ENCODE measurements at regions not wholly inside any gene's neighbourhood (a gene's known extent, or its start where the extent isn't known, plus 50 kb on each side); places are given as distances from the start of the nearest gene placed in this dataset.

- Histone ChIP-seq H4K20me1 (no peaks in the 10 kb centered on the region), H3K27me3 (no peaks in the 10 kb centered on the region), H3K4me2 (no peak overlapping the region), H3K9ac (no peak overlapping the region), H3K9me3 (replicated peaks in 1 of 11) (no peaks in the 10 kb centered on the region), H3K27ac (no peak overlapping the region), H3K4me3 (no peak overlapping the region), H3K36me3 (no peaks in the 10 kb centered on the region), H3K4me1 (no peaks in the 10 kb centered on the region)
- TF ChIP-seq Cebpa-rat (IDR thresholded peaks at IDR 0.05) = no peak
Measured at GRCh38 chr13:58597552-58597951, 966.0 kb downstream of the PCDH17 start.

DNA sequence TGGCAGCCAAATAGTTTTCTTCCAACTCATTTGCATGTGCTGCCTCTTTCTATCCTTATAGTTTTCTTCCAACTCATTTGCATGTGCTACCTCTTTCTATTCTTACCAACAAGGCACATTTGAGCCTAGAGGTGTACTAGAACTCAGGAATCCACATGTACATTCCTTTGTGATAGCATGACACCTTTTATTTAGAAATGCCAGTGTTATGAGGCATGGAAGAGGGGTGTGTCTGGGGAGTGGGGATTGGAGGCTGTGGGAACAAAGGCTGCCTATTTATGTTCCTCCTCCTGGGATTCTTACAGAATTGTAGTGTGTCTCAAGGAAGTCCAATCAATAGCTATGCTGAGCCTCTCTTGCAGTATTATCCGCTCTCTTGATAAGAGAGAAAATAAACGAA is 966.7 kb downstream of the PCDH17 start:
- no peak overlapping the region for H3K27ac ChIP-seq
- no peak for TF ChIP-seq Cebpa-rat (IDR thresholded peaks at IDR 0.05)

GRCh38 chr13:58611117-58611516 is 979.6 kb downstream of the PCDH17 start:
- no peak overlapping the region for H3K4me2 ChIP-seq
- no peaks in the 10 kb centered on the region for H4K20me1 ChIP-seq

More for the DNA sequence above, 966.7 kb downstream of the PCDH17 start:
- Histone ChIP-seq H3K4me1 (no peaks in the 10 kb centered on the region), H3K36me3 (no peaks in the 10 kb centered on the region), H3K9ac (no peak overlapping the region), H3K4me3 (no peak overlapping the region), H3K4me2 (no peak overlapping the region), H3K9me3 (replicated peaks in 1 of 11) (no peaks in the 10 kb centered on the region), H4K20me1 (no peaks in the 10 kb centered on the region), H3K27me3 (no peaks in the 10 kb centered on the region)

DNA sequence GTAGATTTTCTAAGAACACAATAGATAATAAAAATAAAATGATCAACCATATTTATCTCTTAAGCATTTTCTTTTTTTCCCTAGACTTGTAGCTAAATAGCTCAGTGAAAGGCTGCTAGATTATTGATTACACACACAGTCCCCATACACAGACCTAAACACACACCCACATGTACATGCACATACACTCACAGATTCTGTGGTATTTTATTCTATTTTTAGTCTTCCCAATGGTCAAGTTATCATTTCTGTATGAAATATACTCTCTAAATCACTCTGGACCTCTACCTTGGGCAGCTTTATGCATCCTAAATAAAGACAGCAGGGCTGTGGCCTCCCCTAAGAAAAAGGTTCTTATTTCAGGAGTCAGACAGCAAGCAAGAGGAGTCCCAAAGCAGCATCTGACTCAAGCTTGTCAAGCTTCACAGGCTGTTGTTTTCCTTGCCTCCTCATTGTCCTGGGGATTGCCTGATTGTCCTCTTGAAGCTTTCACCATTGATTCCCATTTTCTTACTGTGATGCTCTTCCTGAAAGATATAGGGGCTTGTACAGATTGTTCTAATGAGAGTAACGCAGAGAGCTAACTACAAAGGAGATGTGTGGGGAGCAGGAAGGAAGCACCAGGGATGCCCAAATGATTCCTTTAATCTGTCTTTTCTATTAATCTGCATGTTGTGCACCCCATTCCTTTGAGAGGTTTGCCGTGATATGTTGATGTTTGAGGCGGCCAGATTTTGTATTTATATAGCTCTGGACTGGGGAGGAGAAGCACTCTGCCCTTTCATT is 986.5 kb downstream of the PCDH17 start:
- Histone ChIP-seq H3K27me3 (no peaks in the 10 kb centered on the region), H3K27ac (no peak overlapping the region), H3K4me1 (peaks cover 0 to 8% (median 0%) of the 10 kb centered on the region in 10 experiments; a peak in 5 of 20 replicates), H3K9me3 (replicated peaks in 1 of 11) (peaks cover 0 to 3% (median 0%) of the 10 kb centered on the region in 11 experiments; a peak in 1 of 22 replicates), H3K4me3 (no peak overlapping the region), H3K36me3 (no peaks in the 10 kb centered on the region), H3K9ac (no peak overlapping the region), H3K4me2 (peak overlapping the region in 4 of 11 experiments; percentile 13 to 28 (median 20); a peak in 4 of 22 replicates), H4K20me1 (no peaks in the 10 kb centered on the region)
- no peak for TF ChIP-seq Cebpa-rat (IDR thresholded peaks at IDR 0.05)

More at GRCh38 chr13:58611117-58611516, 979.6 kb downstream of the PCDH17 start:
- Histone ChIP-seq H3K27ac (no peak overlapping the region), H3K4me3 (no peak overlapping the region), H3K9ac (no peak overlapping the region), H3K27me3 (no peaks in the 10 kb centered on the region), H3K4me1 (no peaks in the 10 kb centered on the region), H3K9me3 (replicated peaks in 1 of 11) (peaks cover 0 to 3% (median 0%) of the 10 kb centered on the region in 11 experiments; a peak in 2 of 22 replicates), H3K36me3 (no peaks in the 10 kb centered on the region)
- no peak for TF ChIP-seq Cebpa-rat (IDR thresholded peaks at IDR 0.05)

- no peak for TF ChIP-seq Cebpa-rat (IDR thresholded peaks at IDR 0.05)
- Histone ChIP-seq H3K9me3 (replicated peaks in 1 of 11) (peaks cover 0 to 4% (median 0%) of the 10 kb centered on the region in 11 experiments; a peak in 1 of 22 replicates), H3K27ac (no peak overlapping the region), H3K4me2 (no peak overlapping the region), H3K36me3 (no peaks in the 10 kb centered on the region), H3K27me3 (no peaks in the 10 kb centered on the region), H4K20me1 (no peaks in the 10 kb centered on the region), H3K4me3 (no peak overlapping the region), H3K4me1 (peaks cover 0 to 8% (median 0%) of the 10 kb centered on the region in 10 experiments; a peak in 5 of 20 replicates), H3K9ac (no peak overlapping the region)
Measured at GRCh38 chr13:58619396-58620113, 988.0 kb downstream of the PCDH17 start.

GRCh38 chr13:58620176-58620575 is 988.6 kb downstream of the PCDH17 start:
- Histone ChIP-seq H3K4me2 (no peak overlapping the region), H3K4me1 (peaks cover 0 to 8% (median 0%) of the 10 kb centered on the region in 10 experiments; a peak in 5 of 20 replicates)
- TF ChIP-seq Cebpa-rat (IDR thresholded peaks at IDR 0.05) = no peak

GRCh38 chr13:58625703-58626389 is 994.3 kb downstream of the PCDH17 start:
- TF ChIP-seq Cebpa-rat (IDR thresholded peaks at IDR 0.05) = no peak
- H3K9me3 ChIP-seq (replicated peaks in 1 of 11) = peaks cover 5 to 45% (median 16%) of the 10 kb centered on the region in 11 experiments; a peak in 17 of 22 replicates
- H3K4me1 ChIP-seq = no peaks in the 10 kb centered on the region

More at GRCh38 chr13:58620176-58620575, 988.6 kb downstream of the PCDH17 start:
- H3K27me3 ChIP-seq = no peaks in the 10 kb centered on the region
- no peak overlapping the region for H3K27ac ChIP-seq
- H3K36me3 ChIP-seq = no peaks in the 10 kb centered on the region
- no peak overlapping the region for H3K9ac ChIP-seq
- H4K20me1 ChIP-seq = no peaks in the 10 kb centered on the region
- H3K4me3 ChIP-seq = no peak overlapping the region
- H3K9me3 ChIP-seq (replicated peaks in 1 of 11) = peaks cover 0 to 10% (median under 1%) of the 10 kb centered on the region in 11 experiments; a peak in 6 of 22 replicates

GRCh38 chr13:58630794-58631193 is 999.2 kb downstream of the PCDH17 start:
- TF ChIP-seq Cebpa-rat (IDR thresholded peaks at IDR 0.05) = no peak
- Histone ChIP-seq H3K27me3 (no peaks in the 10 kb centered on the region), H3K4me3 (no peak overlapping the region), H3K4me1 (no peaks in the 10 kb centered on the region), H3K4me2 (no peak overlapping the region), H3K36me3 (no peaks in the 10 kb centered on the region), H4K20me1 (no peaks in the 10 kb centered on the region), H3K27ac (no peak overlapping the region), H3K9ac (no peak overlapping the region), H3K9me3 (replicated peaks in 1 of 11) (peaks cover 0 to 29% (median 13%) of the 10 kb centered on the region in 11 experiments; a peak in 16 of 22 replicates)

More at GRCh38 chr13:58625703-58626389, 994.3 kb downstream of the PCDH17 start:
- Histone ChIP-seq H3K4me2 (no peak overlapping the region), H3K27ac (no peak overlapping the region), H3K9ac (no peak overlapping the region), H3K27me3 (no peaks in the 10 kb centered on the region), H3K36me3 (no peaks in the 10 kb centered on the region), H3K4me3 (no peak overlapping the region), H4K20me1 (no peaks in the 10 kb centered on the region)

DNA sequence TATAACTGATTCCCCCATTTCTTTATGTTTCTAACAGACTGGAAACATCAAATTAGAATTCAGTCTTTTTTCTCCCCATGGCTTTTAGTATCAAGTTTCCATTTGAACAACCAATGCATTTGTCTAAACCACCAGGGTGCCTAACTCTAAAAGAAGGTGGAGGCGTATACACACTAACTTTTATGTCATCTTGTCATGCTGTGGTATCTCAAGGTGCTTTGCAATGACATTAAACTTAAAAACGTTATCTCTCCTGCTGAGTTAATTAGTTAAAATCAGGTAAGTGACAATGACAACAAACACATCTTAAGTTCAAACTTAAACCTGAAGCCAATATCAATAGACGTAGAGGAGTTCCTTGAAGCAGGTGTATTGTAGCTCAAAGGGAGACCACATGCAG is 1001.7 kb downstream of the PCDH17 start:
- no peak for TF ChIP-seq Cebpa-rat (IDR thresholded peaks at IDR 0.05)
- no peaks in the 10 kb centered on the region for H3K27me3 ChIP-seq
- no peak overlapping the region for H3K27ac ChIP-seq
- H3K4me2 ChIP-seq = no peak overlapping the region
- no peak overlapping the region for H3K4me3 ChIP-seq
- H4K20me1 ChIP-seq = no peaks in the 10 kb centered on the region
- H3K36me3 ChIP-seq = no peaks in the 10 kb centered on the region
- H3K9me3 ChIP-seq (replicated peaks in 1 of 11) = peaks cover 0 to 5% (median 0%) of the 10 kb centered on the region in 11 experiments; a peak in 5 of 22 replicates
- no peaks in the 10 kb centered on the region for H3K4me1 ChIP-seq
- no peak overlapping the region for H3K9ac ChIP-seq

All from BLaER1 treated with 17β-estradiol and CSF1 and Interleukin-3, amounts not matched to agents 10 nM and 100 nM (cell line).